ENCODE measurements at regions not wholly inside any gene's neighbourhood (a gene's known extent, or its start where the extent isn't known, plus 50 kb on each side); places are given as distances from the start of the nearest gene placed in this dataset.

- no peak for DNase-seq (ENCODE audit: low spot score)
Measured at GRCh38 chr3:65231544-65231943, 543.7 kb upstream of the ADAMTS9 start.

- DNase-seq (ENCODE audit: low spot score) = no peak
Measured at GRCh38 chr3:65230261-65231139, 542.7 kb upstream of the ADAMTS9 start.

- no peak for DNase-seq (ENCODE audit: low spot score)
Measured at GRCh38 chr3:65226287-65226686, 538.5 kb upstream of the ADAMTS9 start.

GRCh38 chr3:65210026-65210814, 522.4 kb upstream of the ADAMTS9 start:
- DNase-seq (ENCODE audit: low spot score) = no peak

GRCh38 chr3:65202395-65202794, 514.6 kb upstream of the ADAMTS9 start:
- DNase-seq (ENCODE audit: low spot score) = no peak

DNA sequence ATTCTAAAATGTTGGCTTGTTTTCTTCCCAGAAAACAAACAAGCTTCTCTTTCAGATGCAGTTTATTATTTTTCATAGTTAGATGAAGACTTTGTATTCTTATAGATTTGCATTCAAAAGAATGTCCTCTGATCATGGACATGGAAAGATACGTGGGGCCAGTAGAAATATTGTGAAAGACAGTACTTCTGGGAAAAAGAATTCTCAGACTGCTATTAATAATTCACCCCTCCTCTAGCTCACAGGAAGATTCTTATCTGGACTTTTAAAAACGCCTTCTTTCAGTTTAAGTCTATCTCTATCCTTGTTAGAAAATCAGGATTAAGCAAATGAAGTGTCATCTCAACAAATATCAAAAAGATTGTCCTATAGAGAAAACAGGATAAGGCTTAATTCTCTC, 514.1 kb upstream of the ADAMTS9 start:
- DNase-seq (ENCODE audit: low spot score) = no peak

- no peak for DNase-seq (ENCODE audit: low spot score)
Measured at GRCh38 chr3:65200310-65200970, 512.6 kb upstream of the ADAMTS9 start.

DNA sequence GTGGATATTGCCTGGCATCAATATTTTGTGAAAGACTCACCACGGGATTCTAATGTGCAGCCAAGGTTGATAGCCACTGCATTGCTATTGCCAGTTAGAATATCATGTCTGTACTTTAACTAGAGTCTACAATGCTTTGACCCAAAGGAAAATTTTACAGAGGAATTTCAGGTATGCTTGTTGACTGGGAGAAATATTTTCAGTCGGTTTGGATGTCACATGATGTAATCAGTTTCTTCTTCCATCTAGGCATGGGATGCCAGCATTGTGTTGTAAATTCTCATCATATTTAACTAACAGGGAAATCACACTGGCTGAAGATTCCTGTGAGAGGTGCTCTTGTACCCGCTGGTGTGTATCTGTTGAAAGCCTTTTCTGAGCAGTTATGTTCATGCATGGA, 508.9 kb upstream of the ADAMTS9 start:
- no peak for DNase-seq (ENCODE audit: low spot score)

- DNase-seq (ENCODE audit: low spot score) = no peak
Measured at GRCh38 chr3:65195211-65196006, 507.6 kb upstream of the ADAMTS9 start.

DNA sequence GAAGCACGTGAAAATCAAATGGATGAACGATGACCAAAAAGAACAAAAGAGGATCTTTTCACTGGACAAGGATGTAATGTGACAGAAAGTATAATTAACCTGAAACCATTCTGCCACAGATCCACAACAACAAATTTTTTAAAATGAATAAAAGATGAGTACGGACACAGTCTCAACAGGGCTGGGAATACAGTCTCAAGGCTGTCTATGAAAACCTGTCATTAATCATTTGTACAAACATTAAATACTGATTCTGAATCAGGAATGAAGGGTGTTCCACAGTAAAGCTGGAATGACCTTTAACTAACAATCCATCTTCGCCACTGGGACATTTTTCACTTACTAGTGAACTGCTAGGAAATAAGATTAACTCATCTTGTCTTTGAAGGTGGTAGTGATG, 506.9 kb upstream of the ADAMTS9 start:
- DNase-seq (ENCODE audit: low spot score) = no peak

DNA sequence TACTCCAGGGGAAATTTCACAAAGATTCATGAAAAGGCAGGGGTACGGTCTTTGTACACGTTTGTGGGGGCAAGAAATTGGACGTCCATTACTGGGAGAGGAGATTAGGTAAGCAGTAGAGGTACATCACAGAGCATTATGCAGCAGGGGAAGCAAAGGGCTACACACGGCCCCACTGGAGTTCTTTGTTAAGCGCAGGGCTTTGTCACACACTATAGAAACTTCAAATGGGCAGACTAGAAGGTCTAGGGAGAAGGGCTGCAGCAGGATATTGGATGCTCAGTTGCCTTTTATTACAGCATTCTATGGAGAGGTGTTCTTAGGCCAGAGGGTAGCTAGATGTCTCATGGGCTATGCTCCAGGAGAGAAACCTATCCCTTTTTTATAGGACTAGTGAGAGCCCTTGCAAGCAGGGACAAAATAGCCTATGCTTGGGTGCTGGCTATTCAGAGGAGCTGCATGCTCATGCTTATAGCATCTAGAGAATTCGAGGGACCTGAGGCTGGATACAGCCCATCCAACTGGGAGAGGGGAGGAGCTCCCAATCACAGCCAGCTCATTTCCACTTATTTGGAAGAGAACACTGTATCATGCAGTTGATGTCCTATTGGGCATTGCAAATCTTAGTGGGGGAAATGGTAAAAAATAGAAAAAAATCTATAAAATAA, 506.4 kb upstream of the ADAMTS9 start:
- DNase-seq (ENCODE audit: low spot score) = no peak

DNA sequence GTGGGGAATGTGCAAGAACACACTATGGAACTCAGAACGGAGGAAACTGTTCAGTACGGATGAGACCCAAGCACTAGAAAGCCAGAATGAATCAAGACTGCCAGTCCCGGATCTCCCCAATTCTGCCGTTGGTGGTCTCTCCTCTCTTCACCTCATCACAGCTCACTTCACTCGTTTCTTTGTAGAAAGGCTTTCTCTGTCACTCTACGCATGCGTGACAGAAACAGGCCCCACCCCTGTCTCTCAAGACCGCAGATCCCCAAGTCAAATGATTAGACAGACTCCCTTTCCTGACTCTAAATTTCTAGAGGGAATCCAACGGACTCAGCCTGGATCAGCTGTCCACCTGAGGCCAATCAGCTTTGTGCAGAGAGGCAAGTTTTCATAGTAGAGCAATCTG, 505.7 kb upstream of the ADAMTS9 start:
- DNase-seq (ENCODE audit: low spot score) = no peak

DNA sequence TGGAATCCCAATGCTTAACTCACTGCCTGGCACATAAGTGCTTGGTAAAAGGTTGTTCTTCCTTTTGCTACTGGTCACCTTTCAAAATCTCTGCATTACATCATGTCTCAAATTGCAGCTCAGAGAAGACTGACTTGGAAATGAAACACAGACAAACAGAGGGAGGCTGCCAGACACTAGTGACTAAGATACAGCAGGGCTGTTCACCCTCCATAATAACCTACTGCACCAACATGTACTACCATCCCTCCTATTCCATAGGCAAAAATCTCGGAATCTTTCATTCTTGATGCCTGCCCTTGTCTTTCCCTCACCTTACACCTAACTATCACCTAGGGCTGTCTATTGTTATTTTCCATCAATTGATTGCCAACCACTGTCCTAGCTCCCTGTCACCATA, 502.3 kb upstream of the ADAMTS9 start:
- DNase-seq (ENCODE audit: low spot score) = no peak

DNA sequence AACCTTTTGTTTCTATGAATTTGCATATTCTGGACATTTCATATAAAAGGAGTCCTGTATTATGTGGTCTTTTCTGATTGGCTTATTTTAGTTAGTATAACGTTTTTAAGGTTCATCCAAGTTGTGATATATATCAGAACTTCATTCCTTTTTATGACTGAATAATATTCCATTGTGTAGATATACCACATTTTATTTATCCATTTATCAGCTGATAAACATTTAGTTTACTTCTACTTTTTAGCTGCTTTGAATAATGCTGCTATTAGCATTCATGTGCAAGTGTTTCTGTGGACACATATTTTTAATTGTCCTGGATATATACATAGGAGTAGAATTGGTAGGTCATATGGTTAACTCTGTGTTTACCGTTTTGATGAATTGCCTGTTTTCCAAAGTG, 498.5 kb upstream of the ADAMTS9 start:
- no peak for DNase-seq (ENCODE audit: low spot score)

DNA sequence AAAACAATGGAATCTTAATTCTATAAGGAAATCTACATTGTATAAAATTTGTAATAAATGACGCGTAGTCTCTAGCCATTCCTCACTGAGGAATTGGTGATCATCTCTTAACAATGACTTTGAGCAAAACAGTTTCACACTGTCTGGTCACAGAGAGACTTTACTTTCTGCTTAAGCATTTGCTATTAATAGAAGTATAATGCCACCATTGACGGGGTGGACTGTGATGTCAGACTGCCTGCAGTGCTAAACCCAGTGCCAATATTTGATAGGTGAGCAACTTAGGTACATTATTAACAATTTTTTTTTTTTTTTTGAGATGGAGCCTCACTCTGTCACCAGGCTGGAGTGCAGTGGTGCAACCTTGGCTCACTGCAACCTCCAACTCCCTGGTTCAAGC, 494.9 kb upstream of the ADAMTS9 start:
- DNase-seq (ENCODE audit: low spot score) = no peak

GRCh38 chr3:65182085-65182484, 494.3 kb upstream of the ADAMTS9 start:
- DNase-seq (ENCODE audit: low spot score) = no peak

- no peak for DNase-seq (ENCODE audit: low spot score)
Measured at GRCh38 chr3:65181391-65181871, 493.6 kb upstream of the ADAMTS9 start.

GRCh38 chr3:65178703-65179102, 490.9 kb upstream of the ADAMTS9 start:
- no peak for DNase-seq (ENCODE audit: low spot score)

- no peak for DNase-seq (ENCODE audit: low spot score)
Measured at GRCh38 chr3:65177960-65178376, 490.2 kb upstream of the ADAMTS9 start.

- DNase-seq (ENCODE audit: low spot score) = no peak
Measured at GRCh38 chr3:65174713-65175112, 486.9 kb upstream of the ADAMTS9 start.

GRCh38 chr3:65173841-65174240, 486.0 kb upstream of the ADAMTS9 start:
- DNase-seq (ENCODE audit: low spot score) = no peak
